ENCODE measurements at regions not wholly inside any gene's neighbourhood (a gene's known extent, or its start where the extent isn't known, plus 50 kb on each side); places are given as distances from the start of the nearest gene placed in this dataset.

GRCh38 chr1:195466639-195467038 lies 1141.6 kb downstream of the KCNT2 start:
- no peak for DNase-seq (ENCODE audit: extremely low read depth, low read depth)

GRCh38 chr1:195462646-195463045 lies 1145.6 kb downstream of the KCNT2 start:
- DNase-seq (ENCODE audit: extremely low read depth, low read depth): no peak

GRCh38 chr1:195462152-195462551 lies 1146.1 kb downstream of the KCNT2 start:
- DNase-seq (ENCODE audit: extremely low read depth, low read depth): no peak

- no peak for DNase-seq (ENCODE audit: extremely low read depth, low read depth)
Observed at GRCh38 chr1:195458365-195458764, 1149.9 kb downstream of the KCNT2 start.

- DNase-seq (ENCODE audit: extremely low read depth, low read depth): no peak
Observed at GRCh38 chr1:195450794-195451193, 1157.4 kb downstream of the KCNT2 start.

- DNase-seq (ENCODE audit: extremely low read depth, low read depth): no peak
Observed at GRCh38 chr1:195439661-195440060, 1168.6 kb downstream of the KCNT2 start.

GRCh38 chr1:195434566-195435203 lies 1173.6 kb downstream of the KCNT2 start:
- no peak for DNase-seq (ENCODE audit: extremely low read depth, low read depth)

- DNase-seq (ENCODE audit: extremely low read depth, low read depth): no peak
Observed at GRCh38 chr1:195430826-195431225, 1177.4 kb downstream of the KCNT2 start.

- DNase-seq (ENCODE audit: extremely low read depth, low read depth): no peak
Observed at GRCh38 chr1:195428927-195429326, 1179.3 kb downstream of the KCNT2 start.

- no peak for DNase-seq (ENCODE audit: extremely low read depth, low read depth)
Observed at GRCh38 chr1:195415584-195415983, 1192.7 kb downstream of the KCNT2 start.

GRCh38 chr1:195394567-195394966 lies 1213.7 kb downstream of the KCNT2 start:
- DNase-seq (ENCODE audit: extremely low read depth, low read depth): no peak

GRCh38 chr1:195376190-195376589 lies 1232.0 kb downstream of the KCNT2 start:
- DNase-seq (ENCODE audit: extremely low read depth, low read depth): no peak

- no peak for DNase-seq (ENCODE audit: extremely low read depth, low read depth)
Observed at GRCh38 chr1:195373856-195374255, 1234.4 kb downstream of the KCNT2 start.

GRCh38 chr1:195345149-195345548 lies 1263.1 kb downstream of the KCNT2 start:
- no peak for DNase-seq (ENCODE audit: extremely low read depth, low read depth)

GRCh38 chr1:195337646-195338045 lies 1270.6 kb downstream of the KCNT2 start:
- DNase-seq (ENCODE audit: extremely low read depth, low read depth): no peak

- no peak for DNase-seq (ENCODE audit: extremely low read depth, low read depth)
Observed at GRCh38 chr1:195336812-195337211, 1271.4 kb downstream of the KCNT2 start.

GRCh38 chr1:195335541-195335940 lies 1272.7 kb downstream of the KCNT2 start:
- no peak for DNase-seq (ENCODE audit: extremely low read depth, low read depth)

GRCh38 chr1:195332102-195332501 lies 1276.1 kb downstream of the KCNT2 start:
- no peak for DNase-seq (ENCODE audit: extremely low read depth, low read depth)

- DNase-seq (ENCODE audit: extremely low read depth, low read depth): no peak
Observed at GRCh38 chr1:195328681-195329080, 1279.6 kb downstream of the KCNT2 start.

GRCh38 chr1:195328102-195328501 lies 1280.1 kb downstream of the KCNT2 start:
- no peak for DNase-seq (ENCODE audit: extremely low read depth, low read depth)

GRCh38 chr1:195327361-195327760 lies 1280.9 kb downstream of the KCNT2 start:
- DNase-seq (ENCODE audit: extremely low read depth, low read depth): no peak

- no peak for DNase-seq (ENCODE audit: extremely low read depth, low read depth)
Observed at GRCh38 chr1:195326325-195326724, 1281.9 kb downstream of the KCNT2 start.

- DNase-seq (ENCODE audit: extremely low read depth, low read depth): no peak
Observed at GRCh38 chr1:195325181-195325580, 1283.1 kb downstream of the KCNT2 start.
